Right lung (tissue), 2 donors: ENCODE measurements at regions not wholly inside any gene's neighbourhood (a gene's known extent, or its start where the extent isn't known, plus 50 kb on each side); places are given as distances from the start of the nearest gene placed in this dataset.
"Not testable (repeated sequence)": the region's sequence is repeated elsewhere in the genome, so short reads cannot be mapped to it uniquely, and the experiment has no call there.

Experiments used
- DNase-seq, 2 donors: peaks; one replicate each; pipeline ENCODE4 v3.0.0-alpha.2; 2013

- no peak for DNase-seq
Measured at GRCh38 chr3:159866201-159866746, 122.4 kb upstream of the IL12A start.

GRCh38 chr3:159867372-159867771, 121.3 kb upstream of the IL12A start:
- DNase-seq: no peak

- no peak for DNase-seq
Measured at GRCh38 chr3:159870723-159871122, 117.9 kb upstream of the IL12A start.

GRCh38 chr3:159872374-159873109, 116.1 kb upstream of the IL12A start:
- DNase-seq: no peak

- peak; percentile 61 to 67 for DNase-seq
Measured at GRCh38 chr3:159875116-159875515, 113.5 kb upstream of the IL12A start.

- no peak for DNase-seq
Measured at GRCh38 chr3:159877924-159878323, 110.7 kb upstream of the IL12A start.

- no peak for DNase-seq
Measured at GRCh38 chr3:159879146-159879545, 109.5 kb upstream of the IL12A start.

- DNase-seq: no peak
Measured at GRCh38 chr3:159879598-159879997, 109.0 kb upstream of the IL12A start.

GRCh38 chr3:159881208-159881607, 107.4 kb upstream of the IL12A start:
- no peak for DNase-seq

GRCh38 chr3:159881828-159882309, 106.8 kb upstream of the IL12A start:
- DNase-seq: no peak

GRCh38 chr3:159882367-159882766, 106.3 kb upstream of the IL12A start:
- DNase-seq: no peak

GRCh38 chr3:159882790-159883779, 105.5 kb upstream of the IL12A start:
- no peak for DNase-seq

- DNase-seq: no peak
Measured at GRCh38 chr3:159884661-159885402, 103.8 kb upstream of the IL12A start.

- DNase-seq: no peak
Measured at GRCh38 chr3:159886050-159886449, 102.6 kb upstream of the IL12A start.

- DNase-seq: not testable (repeated sequence)
Measured at GRCh38 chr3:159886530-159886929, 102.1 kb upstream of the IL12A start.

GRCh38 chr3:159887168-159887567, 101.5 kb upstream of the IL12A start:
- DNase-seq: no peak

GRCh38 chr3:159887911-159888310, 100.7 kb upstream of the IL12A start:
- no peak for DNase-seq

- no peak for DNase-seq
Measured at GRCh38 chr3:159892171-159892795, 96.4 kb upstream of the IL12A start.

GRCh38 chr3:159892801-159893200, 95.8 kb upstream of the IL12A start:
- no peak for DNase-seq

- no peak for DNase-seq
Measured at GRCh38 chr3:159894386-159894785, 94.2 kb upstream of the IL12A start.

- no peak for DNase-seq
Measured at GRCh38 chr3:159895430-159895829, 93.2 kb upstream of the IL12A start.
